RWPE2 (cell line): ENCODE measurements at regions not wholly inside any gene's neighbourhood (a gene's known extent, or its start where the extent isn't known, plus 50 kb on each side); places are given as distances from the start of the nearest gene placed in this dataset.

ENCODE experiments used
- ATAC-seq: fragments of 200-7000 bp; cut with Tn5 transposase; 3 replicates; pipeline ENCODE4 v1.9.1; 2021; ENCODE audit warnings: low read depth
- DNase-seq: peaks from one replicate; pipeline ENCODE4 v3.0.0-alpha.2; 2020; ENCODE audit warnings: low spot score
- H3K27ac ChIP-seq: fragments of 450-650 bp; 2 replicates; pipeline ENCODE4 v1.5.1; 2017; ENCODE audit warnings: mild to moderate bottlenecking; ENCODE audit not compliant: poor library complexity, severe bottlenecking
- H3K27me3 ChIP-seq: fragments of 250-450 bp; sonication (Bioruptor Pico); 2 replicates; pipeline ENCODE4 v1.5.1; 2021; ENCODE audit warnings: mild to moderate bottlenecking, moderate library complexity; ENCODE audit not compliant: insufficient read depth, poor library complexity, severe bottlenecking
- H3K36me3 ChIP-seq: fragments of 250-450 bp; sonication (Bioruptor Pico); 2 replicates; pipeline ENCODE4 v1.5.1; 2020; ENCODE audit warnings: low read depth, mild to moderate bottlenecking, moderate library complexity
- H3K4me1 ChIP-seq: fragments of 250-450 bp; sonication (Bioruptor Pico); 2 replicates; pipeline ENCODE4 v1.5.1; 2021; ENCODE audit warnings: mild to moderate bottlenecking, moderate library complexity; ENCODE audit not compliant: insufficient read depth, poor library complexity, severe bottlenecking
- H3K4me3 ChIP-seq: fragments of 250-450 bp; sonication (Bioruptor Pico); 2 replicates; pipeline ENCODE4 v1.5.1; 2021; ENCODE audit warnings: mild to moderate bottlenecking, moderate library complexity; ENCODE audit not compliant: severe bottlenecking
- H3K9me3 ChIP-seq: fragments of 250-450 bp; sonication (Bioruptor Pico); 2 replicates; pipeline ENCODE4 v1.5.1; 2021; ENCODE audit warnings: mild to moderate bottlenecking, moderate library complexity; ENCODE audit not compliant: severe bottlenecking
- TF ChIP-seq, protein P1 (sequence below): fragments of 450-650 bp; IDR thresholded peaks from one replicate; pipeline ENCODE4 v1.5.1; 2017; ENCODE audit warnings: mild to moderate bottlenecking, moderate library complexity; ENCODE audit not compliant: poor library complexity, severe bottlenecking

- DNase-seq, result no peak
- Histone ChIP-seq H3K9me3 (no peaks in the 10 kb centered on the region), H3K4me3 (no peak overlapping the region), H3K27me3 (no peaks in the 10 kb centered on the region), H3K4me1 (no peaks in the 10 kb centered on the region), H3K36me3 (no peaks in the 10 kb centered on the region), H3K27ac (no peak overlapping the region)
- ATAC-seq, result no peak
- TF ChIP-seq, protein P1, sequence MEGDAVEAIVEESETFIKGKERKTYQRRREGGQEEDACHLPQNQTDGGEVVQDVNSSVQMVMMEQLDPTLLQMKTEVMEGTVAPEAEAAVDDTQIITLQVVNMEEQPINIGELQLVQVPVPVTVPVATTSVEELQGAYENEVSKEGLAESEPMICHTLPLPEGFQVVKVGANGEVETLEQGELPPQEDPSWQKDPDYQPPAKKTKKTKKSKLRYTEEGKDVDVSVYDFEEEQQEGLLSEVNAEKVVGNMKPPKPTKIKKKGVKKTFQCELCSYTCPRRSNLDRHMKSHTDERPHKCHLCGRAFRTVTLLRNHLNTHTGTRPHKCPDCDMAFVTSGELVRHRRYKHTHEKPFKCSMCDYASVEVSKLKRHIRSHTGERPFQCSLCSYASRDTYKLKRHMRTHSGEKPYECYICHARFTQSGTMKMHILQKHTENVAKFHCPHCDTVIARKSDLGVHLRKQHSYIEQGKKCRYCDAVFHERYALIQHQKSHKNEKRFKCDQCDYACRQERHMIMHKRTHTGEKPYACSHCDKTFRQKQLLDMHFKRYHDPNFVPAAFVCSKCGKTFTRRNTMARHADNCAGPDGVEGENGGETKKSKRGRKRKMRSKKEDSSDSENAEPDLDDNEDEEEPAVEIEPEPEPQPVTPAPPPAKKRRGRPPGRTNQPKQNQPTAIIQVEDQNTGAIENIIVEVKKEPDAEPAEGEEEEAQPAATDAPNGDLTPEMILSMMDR, result no peak
Measured at GRCh38 chr3:34196914-34197313, 398.5 kb downstream of the PDCD6IP start.

DNA sequence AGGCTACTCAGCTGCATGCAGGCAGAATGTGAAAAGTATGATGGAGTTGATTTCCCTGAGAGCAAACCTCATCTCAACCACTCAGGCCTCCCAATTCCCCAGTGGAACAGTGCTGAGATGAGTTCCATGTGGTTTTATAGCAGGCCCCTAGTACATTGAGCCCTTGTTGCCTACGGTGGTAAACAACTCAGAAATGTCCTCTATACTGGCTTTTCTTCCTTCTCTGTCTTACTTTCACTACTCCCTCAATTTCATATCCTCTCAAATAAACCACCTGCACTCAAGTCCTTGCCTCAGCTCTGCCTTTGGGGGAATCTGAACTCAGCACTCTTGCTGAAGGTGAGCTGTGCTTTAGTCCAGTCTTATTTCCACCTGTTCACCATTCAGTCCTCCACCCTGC is 399.9 kb downstream of the PDCD6IP start:
- no peaks in the 10 kb centered on the region for H3K4me1 ChIP-seq
- no peaks in the 10 kb centered on the region for H3K9me3 ChIP-seq
- H3K27ac ChIP-seq, result no peak overlapping the region
- TF ChIP-seq, protein P1, result no peak
- no peaks in the 10 kb centered on the region for H3K27me3 ChIP-seq
- ATAC-seq, result no peak
- DNase-seq, result no peak
- H3K36me3 ChIP-seq, result no peaks in the 10 kb centered on the region
- H3K4me3 ChIP-seq, result no peak overlapping the region

DNA sequence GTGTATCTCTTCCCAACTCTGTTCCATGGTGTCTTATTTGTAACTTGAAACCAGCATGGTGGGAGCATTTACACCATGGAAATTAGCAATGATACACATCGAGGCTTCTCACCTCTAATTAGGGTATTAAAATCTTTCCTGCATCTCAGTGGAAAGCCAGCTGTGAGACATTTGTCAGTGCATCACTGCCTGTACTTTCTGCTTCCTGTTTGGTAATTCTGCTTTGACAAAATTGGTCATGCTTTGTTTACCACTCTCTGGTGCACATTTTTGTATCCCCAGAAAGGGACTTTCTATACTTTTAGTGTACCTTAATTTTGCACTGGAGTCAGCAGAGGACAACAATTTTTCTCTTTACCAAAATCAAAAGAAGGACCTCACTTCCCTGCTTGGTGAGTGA is 402.1 kb downstream of the PDCD6IP start:
- Histone ChIP-seq H3K27me3 (no peaks in the 10 kb centered on the region), H3K36me3 (no peaks in the 10 kb centered on the region), H3K27ac (no peak overlapping the region), H3K4me1 (no peaks in the 10 kb centered on the region), H3K9me3 (no peaks in the 10 kb centered on the region), H3K4me3 (no peak overlapping the region)
- ATAC-seq (no peak), DNase-seq (no peak)
- TF ChIP-seq, protein P1, result no peak

- DNase-seq (no peak), ATAC-seq (no peak)
- H3K27ac ChIP-seq, result no peak overlapping the region
Measured at GRCh38 chr3:34202975-34203374, 404.5 kb downstream of the PDCD6IP start.

GRCh38 chr3:34203386-34203785 is 405.0 kb downstream of the PDCD6IP start:
- no peak for ATAC-seq
- Histone ChIP-seq H3K36me3 (no peaks in the 10 kb centered on the region), H3K27ac (no peak overlapping the region), H3K27me3 (no peaks in the 10 kb centered on the region), H3K4me1 (no peaks in the 10 kb centered on the region), H3K4me3 (no peak overlapping the region), H3K9me3 (no peaks in the 10 kb centered on the region)
- no peak for DNase-seq
- TF ChIP-seq, protein P1, result no peak

More at GRCh38 chr3:34202975-34203374, 404.5 kb downstream of the PDCD6IP start:
- Histone ChIP-seq H3K4me1 (no peaks in the 10 kb centered on the region), H3K36me3 (no peaks in the 10 kb centered on the region), H3K4me3 (no peak overlapping the region), H3K9me3 (no peaks in the 10 kb centered on the region), H3K27me3 (no peaks in the 10 kb centered on the region)
- TF ChIP-seq, protein P1, result no peak
